Astrocyte (in vitro differentiated cells and primary cell): ENCODE measurements at regions not wholly inside any gene's neighbourhood (a gene's known extent, or its start where the extent isn't known, plus 50 kb on each side); places are given as distances from the start of the nearest gene placed in this dataset.

Experiments
- DNase-seq: peaks from one replicate; pipeline ENCODE4 v3.0.0-alpha.2; 2010; ENCODE audit warnings: low read depth
- FAIRE-seq: peaks from 2 replicates; lab custom pipeline; 2011; peaks lifted over from hg19 to GRCh38; lab: Jason Lieb, UNC
- H2AFZ ChIP-seq: 2 replicates; pipeline ENCODE4 v1.6.0; 2012; ENCODE audit warnings: low read depth, low read length, inconsistent platforms
- H3K27ac ChIP-seq: 2 replicates; pipeline ENCODE4 v1.5.1; 2011; ENCODE audit warnings: low read depth, low read length, inconsistent platforms
- H3K27me3 ChIP-seq: 2 replicates; pipeline ENCODE4 v1.6.0; 2011; ENCODE audit warnings: low read length, inconsistent platforms; ENCODE audit not compliant: insufficient read depth
- H3K36me3 ChIP-seq: 2 replicates; pipeline ENCODE4 v1.5.1; 2011; ENCODE audit warnings: low read length, inconsistent platforms; ENCODE audit not compliant: insufficient read depth
- H3K4me1 ChIP-seq: 2 replicates; pipeline ENCODE4 v1.5.1; 2011; ENCODE audit warnings: low read length, inconsistent platforms; ENCODE audit not compliant: insufficient read depth
- H3K4me2 ChIP-seq: 2 replicates; pipeline ENCODE4 v1.6.0; 2012; ENCODE audit warnings: low read length, inconsistent platforms
- H3K4me3 ChIP-seq: 2 replicates; pipeline ENCODE4 v1.5.1; 2011; ENCODE audit warnings: low read depth, mild to moderate bottlenecking, low read length, inconsistent platforms; ENCODE audit not compliant: insufficient read depth
- H3K79me2 ChIP-seq: 2 replicates; pipeline ENCODE4 v1.6.0; 2012; ENCODE audit warnings: mild to moderate bottlenecking, low read length, inconsistent platforms; ENCODE audit not compliant: insufficient read depth
- H3K9ac ChIP-seq: 2 replicates; pipeline ENCODE4 v1.6.0; 2012; ENCODE audit warnings: mild to moderate bottlenecking, low read length, inconsistent platforms
- H3K9me3 ChIP-seq: 2 replicates; pipeline ENCODE4 v1.5.1; 2012; ENCODE audit warnings: low read depth, mild to moderate bottlenecking, low read length, inconsistent platforms; ENCODE audit not compliant: insufficient read depth
- H4K20me1 ChIP-seq: 2 replicates; pipeline ENCODE4 v1.6.0; 2012; ENCODE audit warnings: low read length, inconsistent platforms; ENCODE audit not compliant: insufficient read depth
- H3K27ac Mint-ChIP-seq: one replicate; pipeline ENCODE4 v1.8.0; 2021; ENCODE audit warnings: mild to moderate bottlenecking, mixed read lengths; ENCODE audit not compliant: unreplicated experiment
- H3K27me3 Mint-ChIP-seq: one replicate; pipeline ENCODE4 v1.8.0; 2021; ENCODE audit warnings: low read depth, mixed read lengths; ENCODE audit not compliant: unreplicated experiment
- H3K36me3 Mint-ChIP-seq: one replicate; pipeline ENCODE4 v1.8.0; 2021; ENCODE audit warnings: low read depth, mixed read lengths; ENCODE audit not compliant: unreplicated experiment
- H3K4me1 Mint-ChIP-seq: one replicate; pipeline ENCODE4 v1.8.0; 2021; ENCODE audit warnings: low read depth, mixed read lengths; ENCODE audit not compliant: unreplicated experiment
- H3K4me3 Mint-ChIP-seq: one replicate; pipeline ENCODE4 v1.8.0; 2021; ENCODE audit warnings: mild to moderate bottlenecking, moderate library complexity, mixed read lengths; ENCODE audit not compliant: unreplicated experiment
- H3K9me3 Mint-ChIP-seq: one replicate; pipeline ENCODE4 v1.8.0; 2021; ENCODE audit warnings: mild to moderate bottlenecking, mixed read lengths; ENCODE audit not compliant: unreplicated experiment
- EZH2 ChIP-seq: IDR thresholded peaks from 2 replicates; pipeline ENCODE4 v1.6.1; 2012; ENCODE audit warnings: mild to moderate bottlenecking, low read length, inconsistent platforms; ENCODE audit not compliant: insufficient read depth
- TF ChIP-seq, protein P1 (sequence below): IDR thresholded peaks from 2 replicates; pipeline ENCODE4 v1.5.1; 2011; ENCODE audit warnings: low read depth, mild to moderate bottlenecking, inconsistent platforms, low read length, moderate library complexity; ENCODE audit not compliant: insufficient read depth

DNA sequence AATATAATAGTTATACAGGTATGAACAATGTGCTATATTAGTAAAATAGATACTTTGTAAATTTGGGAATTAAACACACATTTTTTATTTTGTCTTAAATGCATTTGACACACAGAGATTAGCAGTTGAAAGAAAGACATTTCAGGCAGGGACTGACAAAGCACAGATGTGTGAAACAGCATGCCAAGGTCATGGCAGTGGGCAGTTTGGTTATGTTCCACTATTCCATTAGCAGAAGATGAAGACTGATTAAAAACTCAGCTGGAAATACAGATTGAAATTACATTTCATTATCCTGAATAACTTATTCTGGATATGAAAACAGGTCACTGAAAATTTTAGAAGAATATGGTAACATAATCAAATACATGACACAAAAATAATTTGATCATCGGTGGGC, 669.8 kb upstream of the LRFN5 start:
- H3K4me3 Mint-ChIP-seq: no peak overlapping the region
- H2AFZ ChIP-seq: no peak overlapping the region
- no peak for DNase-seq
- no peak overlapping the region for H3K4me3 ChIP-seq
- TF ChIP-seq, protein P1, sequence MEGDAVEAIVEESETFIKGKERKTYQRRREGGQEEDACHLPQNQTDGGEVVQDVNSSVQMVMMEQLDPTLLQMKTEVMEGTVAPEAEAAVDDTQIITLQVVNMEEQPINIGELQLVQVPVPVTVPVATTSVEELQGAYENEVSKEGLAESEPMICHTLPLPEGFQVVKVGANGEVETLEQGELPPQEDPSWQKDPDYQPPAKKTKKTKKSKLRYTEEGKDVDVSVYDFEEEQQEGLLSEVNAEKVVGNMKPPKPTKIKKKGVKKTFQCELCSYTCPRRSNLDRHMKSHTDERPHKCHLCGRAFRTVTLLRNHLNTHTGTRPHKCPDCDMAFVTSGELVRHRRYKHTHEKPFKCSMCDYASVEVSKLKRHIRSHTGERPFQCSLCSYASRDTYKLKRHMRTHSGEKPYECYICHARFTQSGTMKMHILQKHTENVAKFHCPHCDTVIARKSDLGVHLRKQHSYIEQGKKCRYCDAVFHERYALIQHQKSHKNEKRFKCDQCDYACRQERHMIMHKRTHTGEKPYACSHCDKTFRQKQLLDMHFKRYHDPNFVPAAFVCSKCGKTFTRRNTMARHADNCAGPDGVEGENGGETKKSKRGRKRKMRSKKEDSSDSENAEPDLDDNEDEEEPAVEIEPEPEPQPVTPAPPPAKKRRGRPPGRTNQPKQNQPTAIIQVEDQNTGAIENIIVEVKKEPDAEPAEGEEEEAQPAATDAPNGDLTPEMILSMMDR: no peak
- no peak for TF ChIP-seq EZH2
- no peaks in the 10 kb centered on the region for H3K36me3 ChIP-seq
- no peak overlapping the region for H3K27ac Mint-ChIP-seq
- H4K20me1 ChIP-seq: no peaks in the 10 kb centered on the region
- no peak for FAIRE-seq
- H3K9me3 Mint-ChIP-seq: no peaks in the 10 kb centered on the region
- H3K27me3 ChIP-seq: no peaks in the 10 kb centered on the region
- H3K4me1 ChIP-seq: no peaks in the 10 kb centered on the region
- no peak overlapping the region for H3K9ac ChIP-seq
- no peaks in the 10 kb centered on the region for H3K4me1 Mint-ChIP-seq
- H3K27ac ChIP-seq: no peak overlapping the region
- no peaks in the 10 kb centered on the region for H3K9me3 ChIP-seq
- H3K27me3 Mint-ChIP-seq: no peaks in the 10 kb centered on the region
- no peak overlapping the region for H3K4me2 ChIP-seq
- H3K79me2 ChIP-seq: no peaks in the 10 kb centered on the region
- no peaks in the 10 kb centered on the region for H3K36me3 Mint-ChIP-seq

DNA sequence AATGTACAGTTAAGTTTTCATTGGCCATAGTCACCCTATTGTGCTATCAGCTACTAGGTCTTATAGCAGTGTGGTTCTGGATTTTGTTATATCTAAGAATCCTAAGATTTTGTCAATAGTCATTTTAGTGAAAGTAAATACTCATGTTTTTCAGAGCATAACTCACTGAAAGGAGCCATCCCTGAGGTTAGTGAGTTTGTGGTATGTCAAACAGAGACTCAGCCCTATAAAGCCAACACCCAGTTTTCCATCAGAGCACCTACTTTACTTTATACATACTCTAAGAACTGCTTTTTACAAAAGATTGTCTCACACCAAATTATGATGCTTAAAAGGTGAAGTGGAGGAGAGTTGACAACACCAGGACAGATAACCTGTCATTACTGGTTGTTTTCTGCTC, 686.3 kb upstream of the LRFN5 start:
- Histone ChIP-seq H3K4me1 (no peaks in the 10 kb centered on the region), H2AFZ (no peak overlapping the region), H3K4me3 (no peak overlapping the region), H3K27me3 (no peaks in the 10 kb centered on the region), H3K27ac (no peak overlapping the region), H3K36me3 (no peaks in the 10 kb centered on the region), H4K20me1 (no peaks in the 10 kb centered on the region), H3K79me2 (no peaks in the 10 kb centered on the region), H3K4me2 (no peak overlapping the region), H3K9me3 (no peaks in the 10 kb centered on the region), H3K9ac (no peak overlapping the region)
- Mint-ChIP-seq H3K4me1 (no peaks in the 10 kb centered on the region), H3K27me3 (no peaks in the 10 kb centered on the region), H3K4me3 (no peak overlapping the region), H3K27ac (no peak overlapping the region), H3K9me3 (no peaks in the 10 kb centered on the region), H3K36me3 (no peaks in the 10 kb centered on the region)
- TF ChIP-seq EZH2: no peak
- TF ChIP-seq, protein P1: no peak
- FAIRE-seq (no peak), DNase-seq (no peak)

DNA sequence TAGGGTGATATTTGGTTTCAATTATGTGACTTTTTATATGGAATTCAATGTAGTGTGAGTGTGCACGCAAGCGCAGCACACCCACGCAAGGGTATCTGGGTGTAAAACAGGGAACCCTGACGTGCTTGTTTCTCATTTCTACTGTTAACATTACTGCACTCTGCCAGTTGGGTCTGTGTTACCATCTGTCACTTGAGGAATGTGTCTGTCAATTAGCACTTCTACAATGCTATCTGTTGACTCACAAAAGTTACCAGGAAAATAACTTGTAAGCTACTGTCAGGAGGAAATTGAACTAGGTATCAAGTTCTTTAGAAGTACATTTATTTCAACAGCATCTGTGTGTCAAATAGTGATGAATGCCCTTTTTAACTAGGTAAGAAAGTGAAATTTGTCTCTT, 695.5 kb upstream of the LRFN5 start:
- Histone ChIP-seq H3K4me2 (no peak overlapping the region), H3K4me1 (no peaks in the 10 kb centered on the region), H3K36me3 (no peaks in the 10 kb centered on the region), H3K27me3 (no peaks in the 10 kb centered on the region), H3K4me3 (no peak overlapping the region), H3K79me2 (no peaks in the 10 kb centered on the region), H4K20me1 (no peaks in the 10 kb centered on the region), H3K9me3 (no peaks in the 10 kb centered on the region), H3K9ac (no peak overlapping the region), H2AFZ (no peak overlapping the region), H3K27ac (no peak overlapping the region)
- Mint-ChIP-seq H3K27me3 (no peaks in the 10 kb centered on the region), H3K9me3 (no peaks in the 10 kb centered on the region), H3K4me1 (peaks cover 7% of the 10 kb centered on the region), H3K27ac (no peak overlapping the region), H3K36me3 (no peaks in the 10 kb centered on the region), H3K4me3 (no peak overlapping the region)
- TF ChIP-seq, protein P1: no peak
- TF ChIP-seq EZH2: no peak
- FAIRE-seq: no peak
- no peak for DNase-seq
